ENCODE measurements at regions not wholly inside any gene's neighbourhood (a gene's known extent, or its start where the extent isn't known, plus 50 kb on each side); places are given as distances from the start of the nearest gene placed in this dataset.

GRCh38 chr2:81589406-81589805 lies 1284.9 kb upstream of the LRRTM1 start:
- DNase-seq (ENCODE audit: missing footprints): no peak
- intact Hi-C loops (cut with DNase I): no loop called here
- no peak for ATAC-seq

GRCh38 chr2:81583311-81584108 lies 1279.0 kb upstream of the LRRTM1 start:
- intact Hi-C loops (cut with DNase I): no loop called here
- DNase-seq (ENCODE audit: missing footprints) (peak; percentile 32), ATAC-seq (no peak)

GRCh38 chr2:81576713-81577112 lies 1272.2 kb upstream of the LRRTM1 start:
- DNase-seq (ENCODE audit: missing footprints) (no peak), ATAC-seq (no peak)
- intact Hi-C loops (cut with DNase I): no loop called here

GRCh38 chr2:81551040-81551634 lies 1246.6 kb upstream of the LRRTM1 start:
- intact Hi-C loops (cut with DNase I): no loop called here
- no peak for ATAC-seq

GRCh38 chr2:81550277-81550676 lies 1245.7 kb upstream of the LRRTM1 start:
- intact Hi-C loops (cut with DNase I): no loop called here
- ATAC-seq (no peak), DNase-seq (ENCODE audit: missing footprints) (no peak)

More at GRCh38 chr2:81551040-81551634, 1246.6 kb upstream of the LRRTM1 start:
- no peak for DNase-seq (ENCODE audit: missing footprints)

- intact Hi-C loops (cut with DNase I): no loop called here
- no peak for DNase-seq (ENCODE audit: missing footprints)
- ATAC-seq: no peak
Measured at GRCh38 chr2:81549646-81550045, 1245.1 kb upstream of the LRRTM1 start.

- intact Hi-C loops (cut with DNase I): no loop called here
- ATAC-seq (no peak), DNase-seq (ENCODE audit: missing footprints) (no peak)
Measured at GRCh38 chr2:81545626-81546025, 1241.1 kb upstream of the LRRTM1 start.

GRCh38 chr2:81542119-81542518 lies 1237.6 kb upstream of the LRRTM1 start:
- DNase-seq (ENCODE audit: missing footprints): no peak
- ATAC-seq: no peak
- intact Hi-C loops (cut with DNase I): no loop called here

GRCh38 chr2:81529944-81530343 lies 1225.4 kb upstream of the LRRTM1 start:
- intact Hi-C loops (cut with DNase I): no loop called here
- DNase-seq (ENCODE audit: missing footprints) (no peak), ATAC-seq (no peak)

- ATAC-seq (no peak), DNase-seq (ENCODE audit: missing footprints) (no peak)
- intact Hi-C loops (cut with DNase I): no loop called here
Measured at GRCh38 chr2:81528852-81529480, 1224.4 kb upstream of the LRRTM1 start.

GRCh38 chr2:81523344-81523743 lies 1218.8 kb upstream of the LRRTM1 start:
- DNase-seq (ENCODE audit: missing footprints) (no peak), ATAC-seq (no peak)
- intact Hi-C loops (cut with DNase I): no loop called here

GRCh38 chr2:81513328-81513727 lies 1208.8 kb upstream of the LRRTM1 start:
- intact Hi-C loops (cut with DNase I): no loop called here

GRCh38 chr2:81505586-81505985 lies 1201.0 kb upstream of the LRRTM1 start:
- DNase-seq (ENCODE audit: missing footprints) (no peak), ATAC-seq (no peak)
- intact Hi-C loops (cut with DNase I): no loop called here

More at GRCh38 chr2:81513328-81513727, 1208.8 kb upstream of the LRRTM1 start:
- ATAC-seq (no peak), DNase-seq (ENCODE audit: missing footprints) (no peak)

- no peak for DNase-seq (ENCODE audit: missing footprints)
- ATAC-seq: no peak
- intact Hi-C loops (cut with DNase I): no loop called here
Measured at GRCh38 chr2:81495556-81495955, 1191.0 kb upstream of the LRRTM1 start.

GRCh38 chr2:81483254-81483653 lies 1178.7 kb upstream of the LRRTM1 start:
- ATAC-seq: no peak
- intact Hi-C loops (cut with DNase I): no loop called here
- no peak for DNase-seq (ENCODE audit: missing footprints)

GRCh38 chr2:81481994-81482368 lies 1177.4 kb upstream of the LRRTM1 start:
- no peak for ATAC-seq
- DNase-seq (ENCODE audit: missing footprints): no peak
- intact Hi-C loops (cut with DNase I): no loop called here

GRCh38 chr2:81481242-81481993 lies 1176.9 kb upstream of the LRRTM1 start:
- intact Hi-C loops (cut with DNase I): no loop called here
- no peak for DNase-seq (ENCODE audit: missing footprints)
- ATAC-seq: no peak

GRCh38 chr2:81467096-81467495 lies 1162.5 kb upstream of the LRRTM1 start:
- no peak for ATAC-seq
- intact Hi-C loops (cut with DNase I): no loop called here
- peak; percentile 45 for DNase-seq (ENCODE audit: missing footprints)

- ATAC-seq (no peak), DNase-seq (ENCODE audit: missing footprints) (no peak)
- intact Hi-C loops (cut with DNase I): no loop called here
Measured at GRCh38 chr2:81462420-81462819, 1157.9 kb upstream of the LRRTM1 start.
